GM18499 (cell line): ENCODE measurements at regions not wholly inside any gene's neighbourhood (a gene's known extent, or its start where the extent isn't known, plus 50 kb on each side); places are given as distances from the start of the nearest gene placed in this dataset.
"Not testable (repeated sequence)": the region's sequence is repeated elsewhere in the genome, so short reads cannot be mapped to it uniquely, and the experiment has no call there.

Experiments used
- ATAC-seq: cut with Tn5 transposase; IDR thresholded peaks from one replicate; pipeline ENCODE4 v1.9.1; 2021; ENCODE audit warnings: moderate number of reproducible peaks; ENCODE audit not compliant: insufficient read depth, unreplicated experiment

- ATAC-seq = no peak
Measured at GRCh38 chr13:61246351-61246750, 169.3 kb downstream of the PCDH20 start.

GRCh38 chr13:61215601-61216000, 200.0 kb downstream of the PCDH20 start:
- ATAC-seq = no peak

GRCh38 chr13:61215116-61215515, 200.5 kb downstream of the PCDH20 start:
- ATAC-seq = no peak

GRCh38 chr13:61214551-61214950, 201.1 kb downstream of the PCDH20 start:
- no peak for ATAC-seq

GRCh38 chr13:61205898-61206297, 209.8 kb downstream of the PCDH20 start:
- not testable (repeated sequence) for ATAC-seq

GRCh38 chr13:61204025-61204424, 211.6 kb downstream of the PCDH20 start:
- ATAC-seq = no peak

GRCh38 chr13:61202042-61202441, 213.6 kb downstream of the PCDH20 start:
- no peak for ATAC-seq

- no peak for ATAC-seq
Measured at GRCh38 chr13:61192826-61193225, 222.8 kb downstream of the PCDH20 start.

GRCh38 chr13:61188057-61188456, 227.6 kb downstream of the PCDH20 start:
- ATAC-seq = no peak

- ATAC-seq = no peak
Measured at GRCh38 chr13:61187471-61187870, 228.2 kb downstream of the PCDH20 start.

- ATAC-seq = no peak
Measured at GRCh38 chr13:61183670-61184069, 232.0 kb downstream of the PCDH20 start.

- ATAC-seq = no peak
Measured at GRCh38 chr13:61180234-61180633, 235.4 kb downstream of the PCDH20 start.

- no peak for ATAC-seq
Measured at GRCh38 chr13:61179741-61180140, 235.9 kb downstream of the PCDH20 start.

GRCh38 chr13:61170856-61171255, 244.8 kb downstream of the PCDH20 start:
- no peak for ATAC-seq

- ATAC-seq = no peak
Measured at GRCh38 chr13:61162636-61163035, 253.0 kb downstream of the PCDH20 start.

- ATAC-seq = no peak
Measured at GRCh38 chr13:61162106-61162505, 253.5 kb downstream of the PCDH20 start.

GRCh38 chr13:61156753-61157152, 258.9 kb downstream of the PCDH20 start:
- no peak for ATAC-seq

GRCh38 chr13:61151062-61151461, 264.6 kb downstream of the PCDH20 start:
- no peak for ATAC-seq

GRCh38 chr13:61149331-61149730, 266.3 kb downstream of the PCDH20 start:
- no peak for ATAC-seq

- no peak for ATAC-seq
Measured at GRCh38 chr13:61148691-61149315, 266.8 kb downstream of the PCDH20 start.

GRCh38 chr13:61148211-61148610, 267.4 kb downstream of the PCDH20 start:
- no peak for ATAC-seq

GRCh38 chr13:61146571-61146970, 269.1 kb downstream of the PCDH20 start:
- no peak for ATAC-seq

GRCh38 chr13:61146158-61146557, 269.5 kb downstream of the PCDH20 start:
- ATAC-seq = no peak
